Stimulated activated naive CD8-positive, alpha-beta T cell treated with anti-CD3 and anti-CD28 coated beads, Interleukin-15, amount 100 ng/mL, for 72 hours (primary cell): ENCODE measurements at regions not wholly inside any gene's neighbourhood (a gene's known extent, or its start where the extent isn't known, plus 50 kb on each side); places are given as distances from the start of the nearest gene placed in this dataset.

Experiments
- ATAC-seq: fragments of 150-1000 bp; cut with Tn5 transposase; 2 replicates; pipeline ENCODE4 v1.10.0; 2021; ENCODE audit warnings: mild to moderate bottlenecking, moderate library complexity
- DNase-seq, 2 donors: peaks; one replicate each; pipeline ENCODE4 v3.0.0; 2021 to 2022
- H3K27ac Mint-ChIP-seq, 2 donors: one replicate each; pipeline ENCODE4 v1.8.0; 2022; ENCODE audit warnings: mild to moderate bottlenecking in 2 of 2, mixed read lengths in 2 of 2, moderate library complexity in 2 of 2
- H3K27me3 Mint-ChIP-seq: one replicate; pipeline ENCODE4 v1.8.0; 2022; ENCODE audit warnings: mixed read lengths
- H3K4me1 Mint-ChIP-seq: one replicate; pipeline ENCODE4 v1.8.0; 2022; ENCODE audit warnings: mild to moderate bottlenecking, mixed read lengths
- H3K4me3 Mint-ChIP-seq, 2 donors: one replicate each; pipeline ENCODE4 v1.8.0; 2022; ENCODE audit warnings: mild to moderate bottlenecking in 2 of 2, mixed read lengths in 2 of 2, moderate library complexity in 1 of 2
- H3K9me3 Mint-ChIP-seq, 2 donors: one replicate each; pipeline ENCODE4 v1.8.0; 2022; ENCODE audit warnings: mixed read lengths in 2 of 2

DNA sequence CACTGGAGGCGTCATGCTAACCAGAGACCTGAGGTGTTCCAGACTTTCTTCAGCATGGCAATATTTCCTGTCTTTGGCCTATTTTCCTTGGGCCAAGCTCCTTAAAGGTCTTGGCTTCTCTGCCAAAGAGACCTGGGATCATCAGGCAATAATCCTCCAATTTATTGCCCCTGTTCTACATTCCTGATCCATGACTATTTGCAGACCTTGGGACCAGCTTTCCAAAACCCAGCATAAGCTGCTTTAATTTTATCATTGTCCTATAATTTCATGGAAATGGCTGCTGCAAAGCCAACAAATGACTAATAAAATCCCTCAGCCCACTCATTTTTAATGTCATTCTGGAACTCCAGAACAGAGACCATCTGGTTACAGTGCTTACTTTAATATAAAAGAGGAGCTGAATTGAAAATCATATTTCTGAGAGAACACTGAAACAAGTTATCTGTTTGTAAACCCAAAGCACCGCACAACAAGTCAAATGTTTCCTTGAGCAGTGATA lies 166.9 kb upstream of the BTG1 start:
- Mint-ChIP-seq H3K9me3 (no peaks in the 10 kb centered on the region), H3K27me3 (no peaks in the 10 kb centered on the region), H3K27ac (no peak overlapping the region), H3K4me3 (no peak overlapping the region), H3K4me1 (peaks cover 16% of the 10 kb centered on the region)
- ATAC-seq = no peak
- no peak for DNase-seq

DNA sequence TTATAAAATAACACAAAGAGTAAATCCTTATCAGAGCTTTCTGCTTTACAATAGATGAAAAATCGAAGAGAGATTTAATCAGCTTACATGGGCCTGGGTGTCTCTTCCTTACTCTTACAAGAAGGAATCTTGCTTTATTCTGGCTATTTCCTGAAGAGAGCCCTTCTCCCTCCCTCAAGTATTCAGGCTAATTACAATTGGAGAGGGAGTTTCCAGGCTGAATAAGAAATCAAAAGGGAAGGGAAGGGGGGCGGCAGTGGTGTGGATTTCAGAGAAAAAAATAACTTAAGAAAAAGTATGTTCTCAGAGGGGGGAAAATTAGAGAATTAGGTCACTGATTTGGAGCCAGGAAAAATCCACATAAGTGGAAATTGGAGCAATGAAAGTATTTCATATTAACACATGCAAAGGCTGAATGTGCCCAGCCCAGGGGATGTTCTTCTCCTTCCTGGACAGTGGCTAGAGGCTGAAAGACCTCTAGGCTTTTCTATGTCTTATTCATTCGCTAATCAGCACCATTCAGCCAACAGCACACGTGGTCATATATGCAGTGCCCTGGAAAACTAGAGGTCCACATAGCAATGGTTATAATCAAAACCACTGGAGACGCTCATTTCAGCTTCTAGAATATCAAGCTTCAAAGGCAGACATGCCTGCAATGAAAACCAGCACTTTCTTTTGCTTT lies 158.9 kb upstream of the BTG1 start:
- no peaks in the 10 kb centered on the region for H3K27me3 Mint-ChIP-seq
- ATAC-seq (no peak), DNase-seq (no peak)
- peaks cover 21% of the 10 kb centered on the region for H3K4me1 Mint-ChIP-seq
- H3K9me3 Mint-ChIP-seq = no peaks in the 10 kb centered on the region
- no peak overlapping the region for H3K27ac Mint-ChIP-seq
- H3K4me3 Mint-ChIP-seq = no peak overlapping the region

DNA sequence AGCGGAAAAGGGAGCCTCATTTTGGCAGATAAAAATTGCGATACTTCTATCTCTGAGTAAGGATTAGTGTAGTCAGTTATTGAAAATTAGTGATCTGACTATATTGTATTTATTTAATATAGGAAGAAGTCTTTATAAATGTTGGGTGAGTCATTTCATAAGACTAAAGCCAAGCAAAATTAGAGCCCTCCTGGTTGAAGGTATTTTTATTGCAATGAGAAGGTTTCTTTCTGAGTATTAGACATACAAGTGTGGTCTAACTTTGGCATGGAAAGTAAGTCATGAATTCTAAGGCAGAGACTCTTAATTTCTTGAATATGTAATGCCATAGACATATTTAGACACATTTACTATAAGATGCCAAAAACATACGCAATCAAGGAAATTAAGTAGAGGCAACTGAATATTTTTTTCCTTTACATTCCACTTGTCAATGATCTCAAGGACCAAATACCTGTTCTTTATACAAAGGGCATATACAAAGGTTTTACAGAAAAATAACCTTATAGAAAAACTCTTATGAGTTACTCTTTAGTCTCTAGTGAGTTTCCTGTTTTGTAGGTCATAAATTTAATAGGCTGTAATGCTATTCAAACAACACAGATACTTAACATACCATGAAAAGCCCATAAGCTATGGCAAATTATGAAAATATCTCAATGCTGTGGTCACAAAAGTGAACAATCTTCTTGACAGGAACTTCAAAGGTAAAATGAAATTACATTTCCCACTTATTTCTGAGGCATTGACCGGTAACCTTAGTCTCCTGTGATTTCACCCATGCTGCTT lies 156.6 kb upstream of the BTG1 start:
- Mint-ChIP-seq H3K27me3 (no peaks in the 10 kb centered on the region), H3K9me3 (no peaks in the 10 kb centered on the region), H3K4me3 (no peak overlapping the region), H3K4me1 (peaks cover 25% of the 10 kb centered on the region), H3K27ac (no peak overlapping the region)
- ATAC-seq (no peak), DNase-seq (no peak)

DNA sequence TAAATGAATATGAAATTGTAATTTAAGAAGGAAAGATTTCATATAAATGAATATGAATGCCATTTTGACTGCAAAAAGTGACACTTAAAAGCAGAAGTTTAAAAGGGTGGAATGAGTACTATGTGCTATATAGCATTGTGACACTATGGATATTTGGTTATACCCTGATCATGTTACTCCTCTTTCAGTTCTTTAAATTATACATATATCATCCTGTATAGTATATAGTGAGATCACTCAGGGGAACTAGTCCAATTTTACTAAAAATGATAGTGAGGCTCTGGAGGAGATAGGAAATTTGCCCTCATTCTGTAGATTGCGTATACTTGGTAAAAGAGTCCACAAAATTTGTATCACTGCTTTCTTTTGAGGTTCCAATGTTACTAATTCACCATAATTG lies 155.7 kb upstream of the BTG1 start:
- no peak overlapping the region for H3K27ac Mint-ChIP-seq
- no peaks in the 10 kb centered on the region for H3K27me3 Mint-ChIP-seq
- no peak overlapping the region for H3K4me3 Mint-ChIP-seq
- ATAC-seq (no peak), DNase-seq (no peak)
- no peaks in the 10 kb centered on the region for H3K9me3 Mint-ChIP-seq
- H3K4me1 Mint-ChIP-seq = peaks cover 29% of the 10 kb centered on the region

DNA sequence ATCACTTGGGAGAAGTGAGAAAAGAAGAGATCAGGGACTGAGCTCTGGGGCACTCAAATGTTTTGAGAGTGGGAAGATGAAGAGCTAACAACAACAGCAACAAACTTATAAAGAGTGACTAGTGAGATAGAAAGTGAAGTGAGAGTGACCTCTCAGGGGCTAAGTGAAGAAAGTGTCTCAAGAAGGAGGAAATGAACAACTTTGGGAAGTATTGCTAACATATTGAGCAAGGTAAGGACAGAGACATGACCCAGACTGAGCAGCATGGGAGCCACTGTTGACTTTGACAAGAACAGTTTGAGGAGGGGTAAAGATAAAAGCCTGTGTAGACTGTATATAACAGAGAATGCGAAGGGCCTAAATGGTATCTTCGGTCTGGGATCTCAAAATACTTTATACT lies 155.1 kb upstream of the BTG1 start:
- no peak overlapping the region for H3K4me3 Mint-ChIP-seq
- H3K27ac Mint-ChIP-seq = no peak overlapping the region
- H3K9me3 Mint-ChIP-seq = no peaks in the 10 kb centered on the region
- ATAC-seq = no peak
- no peaks in the 10 kb centered on the region for H3K27me3 Mint-ChIP-seq
- peaks cover 32% of the 10 kb centered on the region for H3K4me1 Mint-ChIP-seq
- DNase-seq = no peak

DNA sequence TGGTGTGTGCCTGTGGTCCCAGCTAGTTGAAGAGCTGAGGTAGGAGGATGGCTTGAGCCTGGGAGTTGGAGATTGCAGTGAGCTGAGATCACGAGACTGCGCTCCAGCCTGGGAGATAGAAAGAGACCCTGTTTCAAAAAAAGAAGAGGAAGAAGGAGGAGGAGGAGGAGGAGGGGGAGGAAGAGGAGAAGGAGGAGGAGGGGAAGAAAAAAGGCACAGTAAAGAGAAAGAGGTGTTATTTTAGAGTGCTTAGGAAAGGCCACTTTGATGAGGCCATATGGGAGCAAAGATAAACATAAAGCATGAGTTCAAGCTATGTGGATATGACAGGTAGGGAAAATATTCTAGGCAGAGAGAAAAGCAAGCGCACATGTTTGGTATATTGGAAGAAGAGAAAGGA lies 154.1 kb upstream of the BTG1 start:
- Mint-ChIP-seq H3K9me3 (no peaks in the 10 kb centered on the region), H3K27me3 (no peaks in the 10 kb centered on the region), H3K4me3 (no peak overlapping the region), H3K4me1 (peaks cover 32% of the 10 kb centered on the region), H3K27ac (no peak overlapping the region)
- DNase-seq = no peak
- no peak for ATAC-seq

DNA sequence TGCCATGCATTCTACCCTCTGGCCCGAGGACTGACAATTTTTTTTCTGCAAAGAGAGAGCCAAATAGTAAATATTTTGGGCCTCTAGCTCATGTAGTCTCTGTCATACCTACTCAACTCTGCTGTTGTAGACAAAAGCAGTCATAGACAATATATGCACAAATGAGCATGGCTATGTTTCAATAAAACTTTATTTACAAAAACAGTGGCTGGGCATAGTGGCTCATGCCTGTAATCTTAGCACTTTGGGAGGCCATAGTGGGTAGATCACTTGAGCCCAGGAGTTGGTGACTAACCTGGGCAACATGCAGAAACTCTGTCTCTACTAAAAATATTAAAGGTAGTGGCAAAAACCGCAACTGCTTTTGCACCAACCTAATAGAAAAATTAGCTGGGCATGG lies 153.7 kb upstream of the BTG1 start:
- Mint-ChIP-seq H3K27ac (no peak overlapping the region), H3K27me3 (no peaks in the 10 kb centered on the region), H3K4me3 (no peak overlapping the region), H3K9me3 (no peaks in the 10 kb centered on the region), H3K4me1 (peaks cover 29% of the 10 kb centered on the region)
- DNase-seq = no peak
- ATAC-seq = no peak

DNA sequence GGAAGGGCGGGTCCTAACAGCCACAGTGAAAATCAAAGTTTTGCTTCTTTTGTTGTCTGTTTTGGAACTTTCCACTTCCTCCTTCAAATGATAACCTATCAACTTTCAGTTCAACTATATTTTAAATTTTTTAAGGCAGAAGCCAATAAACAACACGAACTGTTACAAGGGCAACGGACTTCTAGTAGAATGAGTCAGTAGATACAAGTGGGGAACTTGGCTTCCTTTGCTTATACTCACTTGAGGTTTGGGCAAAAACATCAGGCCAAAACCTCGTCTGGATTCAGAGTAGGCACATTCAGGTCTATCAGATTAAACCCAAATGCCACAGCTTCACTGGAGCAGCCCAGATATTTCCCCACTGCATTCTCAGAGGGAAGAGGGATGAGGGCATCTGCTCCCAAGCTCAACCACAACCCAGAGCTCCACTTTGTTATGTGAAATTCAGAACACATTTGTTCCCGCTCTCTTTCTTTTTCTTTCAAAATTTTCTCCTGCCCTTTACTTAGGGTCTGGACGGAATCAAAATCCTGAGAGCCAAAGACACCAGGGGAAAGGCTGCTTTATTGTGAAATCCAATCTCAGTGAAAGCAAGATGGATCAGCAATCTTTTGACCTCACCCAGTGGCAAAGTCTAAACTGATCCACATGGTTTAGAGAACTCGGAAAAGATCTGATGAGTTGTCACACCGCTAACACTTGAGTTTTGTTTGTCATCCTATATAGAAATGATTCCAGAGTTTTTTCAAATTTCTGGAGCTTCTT lies 152.5 kb upstream of the BTG1 start:
- Mint-ChIP-seq H3K9me3 (no peaks in the 10 kb centered on the region), H3K27me3 (no peaks in the 10 kb centered on the region), H3K4me3 (peak overlapping the region; percentile 8 to 55), H3K4me1 (peaks cover 20% of the 10 kb centered on the region), H3K27ac (peak overlapping the region; percentile 77 to 94)
- DNase-seq = peak; percentile 9 to 27
- peak; percentile 95 for ATAC-seq

DNA sequence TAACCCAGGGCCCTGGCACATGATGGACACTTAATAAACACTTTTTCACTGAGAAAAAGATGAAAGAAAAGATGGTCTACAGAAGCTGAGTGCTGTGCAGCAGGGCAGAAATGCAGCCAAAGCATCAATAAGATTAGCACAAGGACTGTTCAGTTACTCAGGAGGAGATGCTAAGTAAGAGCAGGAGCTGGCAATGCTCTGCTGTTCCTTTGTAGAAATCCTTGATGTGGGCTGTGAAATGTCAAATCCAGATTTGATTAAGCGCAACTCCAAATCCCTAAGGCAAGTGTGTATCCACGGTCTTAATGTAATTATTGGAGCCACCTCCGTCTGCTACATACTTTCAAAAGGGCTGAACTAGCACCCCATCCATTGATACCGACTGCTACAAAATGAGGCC lies 151.8 kb upstream of the BTG1 start:
- H3K9me3 Mint-ChIP-seq = no peaks in the 10 kb centered on the region
- peak; percentile 8 for ATAC-seq
- peak overlapping the region; percentile 77 to 94 for H3K27ac Mint-ChIP-seq
- H3K27me3 Mint-ChIP-seq = no peaks in the 10 kb centered on the region
- peak overlapping the region; percentile 8 to 55 for H3K4me3 Mint-ChIP-seq
- DNase-seq = peak in 1 of 2 donors; percentile 1
- H3K4me1 Mint-ChIP-seq = peaks cover 20% of the 10 kb centered on the region

DNA sequence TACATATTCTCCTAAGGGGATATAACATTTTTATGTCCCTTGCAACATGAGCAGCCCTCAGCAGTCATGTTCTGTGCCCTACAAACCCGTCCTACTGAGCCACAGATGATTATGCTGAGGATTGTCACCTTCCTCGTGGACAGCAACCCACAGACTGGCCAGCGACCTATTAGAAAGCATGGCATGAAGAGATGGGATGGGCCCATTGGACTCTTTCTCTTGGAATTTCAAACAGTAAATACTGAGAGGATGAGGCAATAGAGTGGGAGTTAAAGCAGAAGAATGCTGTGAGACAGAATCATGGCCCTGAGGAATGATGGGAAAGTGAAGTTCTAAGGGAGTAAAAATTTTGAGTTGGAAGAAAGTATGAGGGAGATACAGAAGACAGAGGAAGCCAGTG lies 149.9 kb upstream of the BTG1 start:
- Mint-ChIP-seq H3K27me3 (no peaks in the 10 kb centered on the region), H3K4me3 (no peak overlapping the region), H3K27ac (peak overlapping the region in 1 of 2 donors; percentile 23), H3K4me1 (peaks cover 20% of the 10 kb centered on the region), H3K9me3 (no peaks in the 10 kb centered on the region)
- no peak for ATAC-seq
- no peak for DNase-seq

DNA sequence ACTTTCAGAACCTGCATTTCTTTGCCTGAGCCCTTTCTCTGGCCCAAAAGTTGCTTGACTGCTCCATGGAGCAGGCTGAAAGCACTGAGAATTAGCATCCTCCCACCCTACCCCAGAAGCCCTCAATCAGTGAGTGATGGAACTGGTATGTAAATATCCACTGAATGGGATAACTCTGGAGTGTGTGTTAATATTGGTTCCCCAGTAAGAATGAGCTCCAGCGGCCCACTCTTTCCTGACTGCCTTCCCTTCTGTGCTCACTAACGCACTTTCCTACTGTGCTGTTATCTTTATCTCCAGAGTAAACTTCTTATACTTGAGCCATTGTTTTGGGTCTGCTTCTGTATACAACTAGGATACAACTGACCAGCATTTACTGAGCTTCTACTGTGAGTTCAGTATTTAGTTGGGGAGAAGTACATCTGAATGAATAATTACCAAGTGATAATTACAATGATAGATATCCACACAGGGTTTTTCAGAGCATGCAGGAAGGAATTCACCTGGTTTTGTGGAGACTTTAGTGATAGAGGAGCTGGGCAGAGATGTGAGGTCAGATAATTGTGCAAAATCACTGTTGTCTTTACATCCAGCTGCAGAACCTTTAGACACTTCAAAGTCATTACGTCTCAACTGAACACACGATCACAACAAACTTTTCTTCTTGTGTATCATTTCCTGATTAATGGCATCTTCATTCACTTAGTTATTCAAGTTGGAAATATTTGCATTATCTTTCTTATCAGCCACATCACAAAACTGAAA lies 149.2 kb upstream of the BTG1 start:
- ATAC-seq = no peak
- Mint-ChIP-seq H3K4me1 (peaks cover 20% of the 10 kb centered on the region), H3K27me3 (no peaks in the 10 kb centered on the region), H3K9me3 (no peaks in the 10 kb centered on the region), H3K27ac (no peak overlapping the region), H3K4me3 (no peak overlapping the region)
- DNase-seq = no peak

DNA sequence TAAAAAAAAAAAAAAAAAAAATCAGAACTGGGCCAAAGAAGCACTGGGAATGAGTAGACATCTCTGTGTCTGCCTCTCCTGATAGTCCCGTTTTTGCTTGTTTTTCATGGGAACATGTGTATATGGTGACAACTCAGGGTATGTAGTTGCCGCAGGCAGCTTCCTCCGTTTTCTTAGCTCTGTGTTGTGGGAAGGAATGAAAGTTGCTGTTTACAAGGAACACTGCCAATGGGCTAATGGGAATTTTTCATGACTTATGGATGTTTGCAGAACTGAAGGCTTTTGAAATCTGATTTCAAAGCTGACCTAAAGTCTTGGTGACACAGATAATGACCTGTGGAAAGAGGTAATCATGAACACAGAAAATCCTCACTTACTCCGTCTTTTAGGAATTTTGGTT lies 146.4 kb upstream of the BTG1 start:
- no peak overlapping the region for H3K4me3 Mint-ChIP-seq
- no peak for DNase-seq
- H3K4me1 Mint-ChIP-seq = peaks cover 5% of the 10 kb centered on the region
- H3K27ac Mint-ChIP-seq = no peak overlapping the region
- ATAC-seq = no peak
- no peaks in the 10 kb centered on the region for H3K9me3 Mint-ChIP-seq
- H3K27me3 Mint-ChIP-seq = no peaks in the 10 kb centered on the region

DNA sequence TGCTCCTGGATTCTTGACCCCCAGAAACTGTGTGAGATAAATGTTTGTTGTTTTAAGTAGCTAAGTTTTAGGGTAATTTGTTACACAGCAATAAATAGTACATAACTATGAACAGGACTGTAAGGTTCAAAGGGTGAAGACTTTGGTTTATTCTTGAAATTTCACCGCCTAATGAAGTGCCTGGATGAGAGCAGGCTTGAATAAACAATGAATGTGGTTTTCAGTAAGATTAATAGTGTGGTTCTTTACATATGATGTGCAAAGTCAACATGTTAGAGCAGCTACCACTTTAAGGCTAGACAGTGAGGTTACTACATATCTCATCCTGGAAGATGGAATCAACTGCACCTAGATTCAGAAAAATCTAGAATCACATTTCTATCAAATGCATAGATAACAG lies 145.2 kb upstream of the BTG1 start:
- Mint-ChIP-seq H3K9me3 (no peaks in the 10 kb centered on the region), H3K4me1 (no peaks in the 10 kb centered on the region), H3K4me3 (no peak overlapping the region), H3K27ac (no peak overlapping the region), H3K27me3 (no peaks in the 10 kb centered on the region)
- no peak for ATAC-seq
- DNase-seq = no peak

DNA sequence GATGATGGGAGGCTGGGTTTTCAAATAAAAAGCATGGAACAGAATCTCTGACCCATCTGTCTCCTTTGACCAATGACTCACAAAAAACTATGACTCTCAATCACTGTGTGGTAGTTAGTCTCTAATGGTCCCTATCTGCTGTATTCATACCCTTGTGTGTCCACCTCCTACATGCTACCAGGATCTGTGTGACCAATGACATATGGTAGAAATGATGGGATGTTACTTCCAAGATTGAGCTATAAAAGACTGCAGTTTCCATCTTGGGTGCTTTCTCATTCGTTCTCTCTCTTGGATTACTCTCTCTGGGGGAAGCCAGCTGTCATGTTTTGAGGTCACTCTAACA lies 144.7 kb upstream of the BTG1 start:
- no peaks in the 10 kb centered on the region for H3K27me3 Mint-ChIP-seq
- no peak overlapping the region for H3K27ac Mint-ChIP-seq
- no peaks in the 10 kb centered on the region for H3K4me1 Mint-ChIP-seq
- DNase-seq (no peak), ATAC-seq (no peak)
- no peak overlapping the region for H3K4me3 Mint-ChIP-seq
- no peaks in the 10 kb centered on the region for H3K9me3 Mint-ChIP-seq

DNA sequence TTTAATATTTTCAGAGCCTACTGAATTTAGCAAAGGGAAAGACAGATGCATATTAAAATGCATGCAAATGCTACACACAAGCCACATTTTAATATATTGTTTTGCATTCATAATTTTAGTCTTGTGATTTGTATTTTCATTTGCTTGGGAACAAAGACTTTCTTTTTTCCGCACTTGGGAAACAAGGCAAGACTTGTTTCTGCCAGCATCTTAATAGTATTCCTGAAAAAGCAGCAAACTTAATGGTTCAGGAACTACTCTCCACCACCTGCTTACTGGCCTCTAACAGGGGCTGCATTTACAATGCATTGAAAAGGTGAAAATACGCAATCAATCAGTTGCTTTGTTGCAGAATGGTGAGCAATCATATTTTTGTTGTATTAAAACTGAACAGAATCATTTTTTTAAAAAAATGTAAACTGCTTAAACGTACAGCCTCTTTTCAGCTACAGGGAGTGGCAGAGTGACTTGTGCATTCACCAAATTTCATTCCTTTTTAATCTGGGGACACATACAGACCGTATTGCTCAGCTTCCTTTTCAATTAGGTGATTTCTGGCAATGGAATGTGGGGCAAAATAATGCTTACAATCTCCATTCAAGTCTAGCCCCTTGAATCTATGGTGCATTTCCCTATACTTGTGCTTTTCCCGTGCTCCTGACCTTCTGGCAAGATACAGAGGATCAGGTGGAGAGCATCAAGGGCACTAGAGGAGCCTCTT lies 144.1 kb upstream of the BTG1 start:
- DNase-seq = no peak
- H3K9me3 Mint-ChIP-seq = no peaks in the 10 kb centered on the region
- H3K4me3 Mint-ChIP-seq = no peak overlapping the region
- no peak for ATAC-seq
- no peak overlapping the region for H3K27ac Mint-ChIP-seq
- no peaks in the 10 kb centered on the region for H3K4me1 Mint-ChIP-seq
- H3K27me3 Mint-ChIP-seq = no peaks in the 10 kb centered on the region
